HUDEP-2 (cell line): ENCODE measurements at regions not wholly inside any gene's neighbourhood (a gene's known extent, or its start where the extent isn't known, plus 50 kb on each side); places are given as distances from the start of the nearest gene placed in this dataset.
"Not testable (repeated sequence)": the region's sequence is repeated elsewhere in the genome, so short reads cannot be mapped to it uniquely, and the experiment has no call there.

Source experiments
- DNase-seq, 76 experiments: peaks; one replicate each; lab custom pipeline; 2025; ENCODE audit not compliant: unreplicated experiment in 76 of 76; lab: John Stamatoyannopoulos, UW

DNA sequence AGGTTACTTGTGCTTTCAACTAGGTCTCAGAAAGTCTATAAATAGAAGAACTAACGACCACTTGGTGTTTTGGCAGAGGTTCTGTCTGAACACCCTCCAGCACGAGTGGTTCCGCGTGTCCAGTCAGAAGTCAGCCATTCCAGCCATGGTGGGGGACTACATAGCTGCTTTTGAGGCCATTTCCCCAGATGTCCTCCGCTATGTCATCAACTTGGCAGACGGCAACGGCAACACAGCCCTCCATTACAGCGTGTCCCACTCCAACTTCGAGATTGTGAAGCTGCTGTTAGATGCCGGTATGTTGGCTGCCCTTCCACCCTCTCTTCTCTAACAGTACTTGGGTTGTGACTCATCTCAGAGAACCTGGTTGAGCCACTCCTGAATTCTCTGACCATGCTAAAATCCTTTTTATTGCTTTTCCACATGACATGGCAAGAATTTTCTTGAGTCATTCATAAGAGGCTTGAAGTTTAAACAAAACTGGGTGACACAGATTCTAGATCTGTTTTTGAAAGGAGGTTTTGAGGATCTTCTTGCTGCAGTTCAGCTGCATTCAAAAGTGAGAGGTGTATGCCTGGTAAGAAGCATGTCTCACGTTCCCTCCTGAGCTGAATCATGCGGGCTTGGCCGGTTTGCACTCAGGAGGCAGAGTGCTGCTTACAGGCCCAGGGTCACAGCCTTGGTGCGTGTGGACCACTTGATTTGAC is 103.1 kb upstream of the DMRT1 start:
- no peak for DNase-seq

DNA sequence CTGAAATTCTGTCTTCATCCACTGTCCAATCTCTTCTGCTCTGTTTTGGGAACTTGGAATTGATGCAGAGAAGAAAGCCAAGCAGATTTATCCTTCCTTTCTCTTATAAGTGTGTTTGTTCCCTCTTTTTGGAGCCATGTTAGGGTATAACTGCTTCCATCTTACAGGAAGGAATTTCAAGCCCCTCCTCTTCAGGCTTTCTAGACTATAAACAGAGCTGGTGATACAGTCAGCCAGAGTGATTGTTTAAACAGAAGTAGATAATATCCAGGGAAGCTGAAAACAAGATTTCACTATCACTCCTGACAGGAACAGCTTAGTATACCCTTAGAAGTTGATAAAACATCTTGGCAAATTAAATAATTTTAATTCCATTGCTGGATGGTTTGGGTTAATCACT is 102.1 kb upstream of the DMRT1 start:
- no peak for DNase-seq

DNA sequence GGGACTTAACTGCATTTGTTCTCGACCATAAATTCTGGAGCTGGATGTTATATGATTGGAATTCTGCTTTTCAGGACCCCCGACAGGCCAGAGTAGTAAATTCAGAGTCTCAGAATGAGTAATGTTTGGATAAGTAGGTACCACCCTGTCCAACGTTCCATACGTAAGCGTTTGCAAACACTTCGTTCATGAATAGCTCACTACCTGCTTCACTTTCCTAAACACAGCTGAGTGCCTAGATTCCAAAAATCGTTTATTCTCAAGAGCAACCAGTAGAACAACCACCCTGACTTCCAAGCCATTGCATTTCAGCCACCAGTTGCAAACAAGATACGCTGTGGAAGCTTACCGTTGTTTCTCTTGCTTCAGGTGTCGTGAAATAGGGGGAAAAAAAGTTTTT is 101.3 kb upstream of the DMRT1 start:
- DNase-seq, result no peak

DNA sequence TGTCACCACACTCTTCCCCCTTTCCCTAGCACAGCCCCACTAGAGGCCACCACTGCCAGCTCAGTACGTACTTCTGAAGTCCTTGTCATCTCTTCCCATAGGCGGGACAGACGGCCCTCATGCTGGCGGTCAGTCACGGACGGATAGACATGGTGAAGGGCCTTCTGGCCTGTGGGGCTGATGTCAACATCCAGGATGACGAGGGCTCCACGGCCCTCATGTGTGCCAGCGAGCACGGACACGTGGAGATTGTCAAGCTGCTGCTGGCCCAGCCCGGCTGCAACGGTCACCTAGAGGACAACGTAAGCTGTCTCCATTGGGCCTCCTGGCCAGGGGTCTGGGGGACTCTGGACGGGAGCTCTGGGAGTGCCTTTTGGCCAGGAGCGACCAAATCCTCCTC is 99.4 kb upstream of the DMRT1 start:
- no peak for DNase-seq

DNA sequence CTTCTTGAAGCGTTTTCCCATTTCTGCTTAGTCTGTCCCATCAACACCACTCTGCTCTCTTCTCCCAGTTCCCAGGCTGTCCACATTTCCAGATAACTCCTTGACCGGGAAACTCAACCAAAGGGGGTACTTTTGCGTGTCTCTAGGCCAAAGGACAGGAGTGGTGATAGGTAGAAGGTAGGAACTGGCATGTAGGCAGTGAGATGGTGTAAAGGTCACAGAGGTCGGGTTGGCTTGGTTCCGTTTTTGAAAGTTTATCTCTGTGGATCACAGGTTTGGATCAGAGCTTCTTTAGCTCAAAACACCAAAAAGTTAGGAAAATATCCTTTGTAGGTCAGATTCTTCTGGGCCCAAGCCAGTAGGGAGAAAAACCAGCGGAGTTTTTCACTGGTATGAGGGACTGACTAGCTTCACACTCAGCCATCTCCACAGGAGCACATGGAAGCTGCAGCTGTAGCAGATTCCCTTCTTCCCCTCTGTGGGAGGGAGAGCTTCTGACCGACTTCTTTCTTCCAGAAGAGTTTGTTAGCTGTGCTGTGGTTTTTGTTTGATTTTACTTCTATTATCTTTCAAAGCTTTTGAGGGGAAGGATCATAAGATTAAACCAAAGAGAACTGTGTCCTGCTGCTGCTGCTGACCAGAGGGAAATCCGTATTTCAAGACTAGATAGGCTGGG is 98.4 kb upstream of the DMRT1 start:
- no peak for DNase-seq

DNA sequence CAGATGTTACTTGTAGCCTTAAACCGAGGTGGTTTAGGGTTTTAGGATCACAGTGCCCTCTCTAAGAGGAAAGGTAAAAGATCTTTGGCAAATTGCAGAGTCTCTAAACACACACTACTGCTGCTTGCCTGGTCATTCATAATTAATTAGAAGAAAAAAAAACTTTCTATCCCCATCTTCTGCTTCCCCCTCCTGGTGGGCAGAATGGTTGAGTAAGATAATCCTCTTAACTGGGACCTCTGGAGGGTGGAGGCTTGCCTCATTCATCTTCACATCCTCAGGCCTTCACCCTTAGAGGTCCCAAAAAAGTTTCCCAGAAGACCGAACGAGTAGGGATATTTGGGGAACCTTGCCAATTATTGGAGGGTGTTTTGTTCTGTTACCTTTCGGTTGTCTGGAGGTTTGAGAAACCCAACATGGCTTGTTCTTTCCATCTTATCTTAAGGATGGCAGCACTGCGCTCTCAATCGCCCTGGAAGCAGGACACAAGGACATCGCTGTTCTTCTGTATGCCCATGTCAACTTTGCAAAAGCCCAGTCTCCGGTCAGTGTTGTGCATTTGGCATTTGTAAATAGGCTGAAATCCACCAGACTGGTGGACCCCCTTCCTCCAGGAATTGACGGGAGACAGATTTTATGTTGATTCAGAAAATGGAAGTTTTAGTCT is 97.3 kb upstream of the DMRT1 start:
- no peak for DNase-seq

DNA sequence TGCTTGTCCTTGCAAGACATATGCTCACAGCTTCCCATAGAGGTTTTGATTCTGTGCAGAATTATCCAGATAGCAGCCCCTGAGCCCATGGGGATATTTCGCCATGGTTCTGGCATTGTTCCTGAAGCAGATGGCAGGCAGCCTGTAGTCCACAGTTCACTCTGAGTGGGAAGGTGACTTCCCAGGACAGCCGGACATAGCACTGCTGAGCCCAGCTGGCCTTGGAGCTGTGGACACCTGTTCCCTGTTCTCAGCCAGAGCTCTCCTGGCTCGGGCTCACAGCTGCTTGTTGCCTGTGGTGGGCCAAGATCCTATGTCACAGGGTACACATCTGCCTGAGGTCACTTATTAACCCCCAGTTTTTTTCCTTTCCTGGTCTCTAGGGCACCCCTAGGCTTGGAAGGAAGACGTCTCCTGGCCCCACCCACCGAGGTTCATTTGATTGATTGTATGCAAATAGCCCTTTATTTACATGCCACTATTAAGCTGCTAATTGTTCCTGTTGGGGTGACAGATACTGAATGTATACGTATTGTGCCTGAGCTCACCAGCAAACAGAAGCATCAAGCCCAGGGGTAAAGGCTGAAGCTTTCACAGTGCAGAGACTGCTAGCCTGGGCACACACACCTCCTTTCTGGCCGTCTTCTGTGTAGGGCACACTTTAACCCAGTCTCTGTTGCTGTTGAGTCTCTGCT is 96.6 kb upstream of the DMRT1 start:
- no peak for DNase-seq

DNA sequence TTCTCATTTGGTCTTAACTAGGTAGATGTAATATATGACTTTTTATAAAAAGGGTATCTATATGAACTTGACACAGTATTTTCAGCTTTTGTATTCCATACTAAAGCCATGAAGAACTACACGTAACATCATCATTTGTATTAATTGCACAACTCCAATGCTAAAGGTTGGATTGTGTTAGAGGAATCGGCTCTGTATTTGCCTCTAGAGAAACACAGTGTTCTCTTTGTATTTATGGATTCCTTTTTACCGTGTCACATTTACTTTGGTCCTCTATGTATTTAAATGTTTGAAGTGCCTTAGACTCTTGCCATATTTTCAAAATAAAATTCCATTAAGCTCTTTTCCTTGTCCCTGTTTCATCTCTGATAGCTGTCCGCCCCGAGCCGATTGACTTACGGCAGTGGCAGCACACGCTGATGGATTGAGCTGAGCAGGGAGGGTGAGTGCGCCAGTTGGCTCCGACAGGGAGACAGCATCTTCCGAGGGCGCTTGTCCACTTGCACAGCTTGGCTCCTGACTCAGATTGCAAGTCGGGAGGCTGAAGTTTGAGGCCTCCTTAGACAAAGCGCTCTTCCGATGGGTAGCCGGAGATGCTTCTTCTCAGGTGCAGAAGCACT is 95.6 kb upstream of the DMRT1 start:
- DNase-seq, result no peak

DNA sequence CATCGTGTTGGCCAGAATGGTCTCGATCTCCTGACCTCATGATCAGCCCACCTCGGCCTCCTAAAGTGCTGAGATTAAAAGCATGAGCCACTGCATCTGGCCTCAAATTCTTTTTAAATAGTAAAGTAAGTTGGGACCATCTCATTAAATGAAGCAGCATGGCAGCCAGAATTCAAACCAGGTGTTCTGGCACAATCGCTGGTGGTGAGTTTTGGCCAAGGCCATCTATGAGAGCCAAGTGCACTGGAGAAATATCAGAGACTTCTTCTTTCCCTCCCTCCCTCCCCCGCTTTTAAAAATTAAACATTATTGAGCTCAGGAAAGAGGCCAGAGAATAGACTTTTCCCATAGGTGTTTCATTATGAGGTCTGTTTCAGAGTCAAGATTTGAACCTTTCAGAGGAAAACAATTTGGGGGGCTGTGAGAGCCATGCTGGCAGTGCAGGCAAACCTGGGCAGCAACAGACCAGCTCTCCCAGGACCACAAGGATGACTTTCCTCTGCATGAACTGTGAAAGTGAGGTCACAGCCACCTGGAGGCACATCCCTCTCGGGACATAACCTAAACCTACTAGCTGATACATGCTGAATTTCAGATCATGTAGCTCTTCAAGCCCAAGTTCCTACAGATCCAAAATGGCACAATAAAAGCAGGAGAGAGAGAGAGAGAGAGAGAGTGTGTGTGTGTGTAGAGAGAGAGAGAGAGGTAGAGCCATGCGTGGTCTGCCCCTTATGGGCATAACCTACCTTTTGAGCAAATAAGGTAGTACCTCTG is 94.6 kb upstream of the DMRT1 start:
- DNase-seq, result no peak

DNA sequence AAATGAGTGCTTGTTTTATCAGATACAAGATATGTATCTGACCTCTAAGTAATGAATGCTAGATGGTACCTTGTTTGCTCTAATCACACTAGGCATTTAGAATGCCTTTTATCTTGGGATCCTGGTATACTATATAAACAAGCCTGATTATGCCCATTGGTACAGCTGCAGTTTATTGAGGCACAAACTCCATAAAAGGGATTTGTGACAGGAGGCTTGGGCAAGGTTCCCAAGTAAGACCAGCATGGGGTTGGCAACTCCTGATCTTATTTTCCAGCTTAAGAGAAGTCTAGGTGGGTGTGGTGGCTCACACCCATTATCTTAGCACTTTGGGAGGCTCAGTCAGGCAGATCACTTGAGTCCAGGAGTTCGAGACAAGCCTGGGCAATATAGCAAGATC is 93.9 kb upstream of the DMRT1 start:
- no peak for DNase-seq

DNA sequence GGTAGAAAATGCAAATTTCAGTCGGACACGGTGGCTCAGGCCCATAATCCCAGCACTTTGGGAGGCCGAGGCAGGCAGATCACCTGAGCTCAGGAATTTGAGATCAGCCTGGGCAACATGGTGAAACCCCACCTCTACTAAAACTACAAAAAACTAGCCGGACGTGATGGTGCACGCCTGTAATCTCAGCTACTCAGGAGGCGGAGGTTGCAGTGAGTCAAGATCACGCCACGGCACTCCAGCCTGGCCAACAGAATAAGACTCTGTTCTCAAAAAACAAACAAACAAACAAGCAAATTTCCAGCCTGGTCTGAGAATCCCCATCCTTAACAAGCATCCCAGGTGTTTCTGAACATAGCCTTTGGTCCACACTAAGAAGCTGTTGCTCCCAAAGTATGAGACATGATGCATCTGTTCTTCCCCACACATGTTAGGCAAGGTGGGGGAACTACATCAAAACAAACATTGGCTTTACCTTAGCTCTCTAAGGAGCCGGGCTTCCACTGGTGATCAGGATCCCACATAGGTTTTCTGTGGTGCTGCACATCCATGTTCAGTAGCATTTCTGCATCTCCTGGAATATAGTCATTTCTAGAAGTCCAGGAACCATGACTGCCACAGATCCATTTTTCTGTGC is 92.5 kb upstream of the DMRT1 start:
- DNase-seq, result no peak

DNA sequence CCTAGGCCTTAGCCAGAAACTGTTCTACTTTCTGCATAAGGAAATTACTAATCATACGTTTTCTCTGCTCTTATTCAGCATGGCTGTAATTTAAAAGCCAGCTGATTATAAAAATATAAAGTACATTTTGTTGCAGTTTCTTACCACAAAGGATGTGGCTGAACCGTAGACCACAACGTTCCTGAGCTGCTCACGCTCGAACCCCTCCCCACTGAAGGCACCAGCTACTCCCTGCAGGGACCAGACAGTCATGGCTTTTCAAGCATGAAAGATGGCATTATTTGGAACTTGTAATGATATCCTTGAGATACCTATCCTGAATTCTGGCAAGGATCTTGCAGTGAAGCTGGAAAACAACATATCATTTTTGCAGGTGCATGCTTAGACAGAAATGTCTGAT is 91.8 kb upstream of the DMRT1 start:
- no peak for DNase-seq

DNA sequence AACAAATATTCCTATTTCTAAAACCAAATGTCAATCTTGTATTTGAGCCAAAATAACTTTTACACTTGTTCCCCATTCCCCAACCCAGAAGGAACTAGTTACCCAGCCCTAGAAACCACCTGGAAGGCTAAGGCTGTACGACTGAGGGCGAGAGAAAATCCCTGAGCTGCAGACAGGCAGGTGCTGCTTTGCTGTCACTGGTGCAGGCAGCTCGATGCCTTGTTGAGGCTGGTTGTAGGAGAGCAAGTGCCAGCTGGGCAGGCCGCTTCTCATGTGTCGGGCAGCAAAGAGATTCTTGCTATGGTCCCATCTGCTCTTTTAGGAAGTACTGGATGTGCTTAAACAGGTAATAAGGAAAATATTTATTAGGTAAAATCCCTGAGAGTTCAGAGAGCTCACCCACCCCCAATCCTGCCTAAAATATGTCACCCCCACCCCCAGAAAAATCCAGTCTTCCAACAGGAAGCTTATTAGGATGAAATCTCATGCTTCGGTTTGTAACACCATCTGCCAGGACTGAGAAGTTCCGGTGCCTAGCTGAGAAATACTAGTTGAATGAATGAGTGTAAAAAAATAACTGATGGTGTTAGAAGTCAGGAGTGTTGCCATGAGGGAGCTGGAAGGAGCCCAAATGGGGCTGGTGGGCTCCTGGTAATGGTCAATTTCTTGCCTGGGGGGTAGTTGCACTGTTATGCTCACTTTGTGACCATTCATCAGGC is 91.1 kb upstream of the DMRT1 start:
- DNase-seq, result no peak

DNA sequence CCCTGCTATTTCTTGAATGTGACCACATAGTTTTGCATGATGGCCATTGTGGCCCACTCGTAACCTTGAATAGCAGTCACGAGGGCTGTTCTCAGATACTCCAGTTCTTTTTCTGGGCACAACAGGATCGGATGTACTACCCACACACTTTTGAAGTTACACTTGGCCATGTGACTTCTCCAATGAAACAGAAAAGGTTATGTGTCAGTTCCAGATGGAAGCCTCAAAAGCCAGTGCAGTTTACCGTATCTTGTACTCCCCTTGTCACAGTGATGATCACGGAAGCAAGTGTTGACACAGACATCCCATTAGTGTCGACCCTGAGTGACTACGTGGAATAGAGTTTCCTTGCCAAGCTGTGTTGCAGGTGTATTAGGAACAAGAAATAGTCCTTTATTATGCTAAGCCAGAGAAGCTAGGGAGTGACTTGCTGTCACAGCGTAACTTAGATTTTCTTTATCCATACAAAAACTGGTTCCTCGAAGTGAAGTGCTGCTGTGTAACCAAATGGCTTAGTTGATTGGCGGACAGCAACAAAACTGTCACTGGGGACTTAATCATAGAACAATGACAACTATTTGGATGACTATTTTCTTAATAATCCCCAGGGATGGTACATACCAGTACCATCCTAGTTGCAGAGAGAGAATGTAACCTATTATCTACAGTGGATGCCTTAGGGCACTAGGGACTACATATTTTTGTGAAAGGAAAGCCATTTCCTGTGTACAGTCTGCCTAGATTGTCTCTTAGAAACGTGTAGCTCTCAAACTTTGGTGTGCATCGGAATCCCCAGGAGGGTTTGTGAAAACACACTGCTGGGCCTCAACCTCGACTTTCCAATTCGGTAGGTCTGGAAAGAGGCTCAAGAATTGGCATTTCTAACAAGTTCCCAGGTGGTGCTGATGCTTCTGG is 90.1 kb upstream of the DMRT1 start:
- DNase-seq, result no peak

DNA sequence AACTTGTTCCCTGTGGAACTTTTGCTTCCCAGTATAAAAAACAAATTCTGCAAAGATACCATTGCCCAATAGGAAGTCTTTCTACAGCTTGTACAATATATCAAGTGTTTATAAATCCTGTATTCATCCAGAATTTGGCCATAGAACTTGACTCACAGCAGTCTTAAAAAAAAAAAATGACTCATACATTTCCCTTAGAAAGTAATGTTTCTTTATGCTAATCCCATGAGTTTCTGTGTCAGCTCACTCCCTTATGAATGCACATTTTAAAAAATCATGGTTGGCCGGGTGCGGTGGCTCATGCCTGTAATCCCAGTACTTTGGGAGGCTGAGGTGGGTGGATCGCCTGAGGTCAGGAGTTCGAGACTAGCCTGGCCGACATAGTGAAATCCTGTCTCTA is 89.3 kb upstream of the DMRT1 start:
- DNase-seq, result no peak

DNA sequence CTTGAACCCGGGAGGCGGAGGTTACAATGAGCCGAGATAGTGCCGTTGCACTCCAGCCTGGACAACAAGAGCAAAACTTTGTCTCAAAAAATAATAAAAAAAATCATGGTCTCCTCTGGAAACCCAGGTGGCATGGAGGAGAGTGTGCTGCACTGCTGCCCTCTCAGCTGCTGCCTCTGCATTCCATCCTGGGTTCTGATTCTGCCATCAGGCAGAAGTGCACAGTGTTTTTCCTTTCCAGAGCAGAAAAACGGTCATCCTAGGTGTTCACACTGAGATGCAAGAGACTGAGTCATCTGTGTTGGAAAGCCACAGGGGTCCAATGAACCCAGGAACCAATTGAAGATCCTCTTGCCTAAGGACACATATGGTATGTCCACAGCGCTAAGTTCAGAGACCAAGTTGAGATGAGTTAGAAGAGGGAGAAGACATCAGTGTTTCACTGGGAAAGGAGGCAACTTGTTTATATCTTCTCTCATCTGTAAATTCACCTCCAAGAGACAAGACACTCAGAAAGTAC is 88.8 kb upstream of the DMRT1 start:
- no peak for DNase-seq

DNA sequence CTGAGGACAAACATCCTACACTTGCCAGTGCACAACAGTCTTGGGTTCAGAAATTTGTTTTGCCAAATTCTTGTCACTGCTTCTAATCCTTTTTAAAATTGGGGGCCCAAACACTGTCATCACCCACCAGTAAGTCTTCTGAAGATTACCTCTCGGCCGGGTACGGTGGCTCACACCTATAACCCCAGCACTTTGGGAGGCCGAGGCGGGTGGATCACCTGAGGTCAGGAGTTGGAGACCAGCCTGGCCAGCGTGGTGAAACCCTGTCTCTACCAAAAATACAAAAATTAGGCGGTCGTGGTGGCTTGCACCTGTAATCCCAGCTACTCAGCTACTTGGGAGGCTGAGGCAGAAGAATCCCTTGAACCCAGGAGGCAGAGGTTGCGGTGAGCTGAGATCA is 87.8 kb upstream of the DMRT1 start:
- not testable (repeated sequence) for DNase-seq
